HG03064 (cell line): ENCODE measurements at regions not wholly inside any gene's neighbourhood (a gene's known extent, or its start where the extent isn't known, plus 50 kb on each side); places are given as distances from the start of the nearest gene placed in this dataset.

Source experiments
- ATAC-seq: cut with Tn5 transposase; IDR thresholded peaks from one replicate; pipeline ENCODE4 v1.9.1; 2021; ENCODE audit warnings: low read depth; ENCODE audit not compliant: unreplicated experiment

DNA sequence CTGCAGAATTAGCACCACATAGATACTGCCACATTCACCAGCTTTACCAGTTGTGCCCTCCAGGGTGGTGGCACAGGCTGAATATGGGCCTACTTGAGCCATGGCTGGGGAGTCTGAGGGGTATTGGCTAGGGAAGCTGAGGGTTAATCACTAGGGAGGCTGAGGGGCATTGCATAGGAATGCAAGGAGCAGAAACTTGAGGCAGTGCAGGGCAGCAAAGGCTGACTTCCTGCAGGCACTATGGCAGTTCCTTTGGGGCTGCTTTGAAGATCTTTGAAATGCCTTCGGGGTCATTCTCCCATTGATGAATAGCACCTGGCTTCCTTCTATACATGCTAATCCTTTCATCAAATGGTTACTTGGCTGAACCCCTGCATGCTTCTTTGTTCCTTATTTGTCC is 171.5 kb downstream of the RCN1 start:
- ATAC-seq = no peak

DNA sequence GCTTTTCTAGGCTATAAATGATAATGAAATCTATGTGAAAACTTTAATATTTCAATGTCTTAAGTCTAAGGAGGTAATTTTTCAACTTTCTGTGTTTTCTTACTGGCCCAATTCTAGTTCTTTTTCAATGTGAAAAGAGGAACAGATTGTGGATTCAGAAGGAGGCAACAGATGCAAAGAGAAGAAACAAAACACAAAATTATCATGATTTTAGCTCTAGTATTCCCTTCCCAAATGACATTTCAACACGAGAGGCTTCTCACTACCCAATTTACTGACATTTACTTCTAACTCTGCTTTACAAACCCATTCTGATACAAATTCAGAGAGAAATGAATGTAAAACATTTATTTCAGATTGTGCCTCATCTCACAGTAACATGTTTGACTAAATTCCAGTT is 169.4 kb downstream of the WT1 start:
- ATAC-seq = no peak

DNA sequence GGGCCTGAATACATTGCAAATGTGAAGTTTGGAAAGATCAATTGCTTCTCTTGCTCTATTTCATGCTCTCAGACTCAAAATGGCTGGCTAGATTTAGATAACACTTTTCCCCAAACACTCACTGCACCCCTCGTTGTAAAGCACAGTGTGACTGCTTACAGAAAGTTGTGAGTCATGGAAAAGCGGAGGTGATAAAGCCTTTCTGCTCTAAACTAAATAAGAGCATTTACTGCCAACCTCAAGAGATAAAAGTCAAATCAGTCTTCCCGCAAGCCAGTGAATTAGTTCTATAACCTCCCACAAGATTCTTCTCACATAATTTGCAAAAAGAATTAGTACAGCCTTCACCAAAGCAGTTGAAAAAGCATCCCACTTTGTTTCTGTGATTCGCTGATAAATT is 168.7 kb downstream of the WT1 start:
- no peak for ATAC-seq

DNA sequence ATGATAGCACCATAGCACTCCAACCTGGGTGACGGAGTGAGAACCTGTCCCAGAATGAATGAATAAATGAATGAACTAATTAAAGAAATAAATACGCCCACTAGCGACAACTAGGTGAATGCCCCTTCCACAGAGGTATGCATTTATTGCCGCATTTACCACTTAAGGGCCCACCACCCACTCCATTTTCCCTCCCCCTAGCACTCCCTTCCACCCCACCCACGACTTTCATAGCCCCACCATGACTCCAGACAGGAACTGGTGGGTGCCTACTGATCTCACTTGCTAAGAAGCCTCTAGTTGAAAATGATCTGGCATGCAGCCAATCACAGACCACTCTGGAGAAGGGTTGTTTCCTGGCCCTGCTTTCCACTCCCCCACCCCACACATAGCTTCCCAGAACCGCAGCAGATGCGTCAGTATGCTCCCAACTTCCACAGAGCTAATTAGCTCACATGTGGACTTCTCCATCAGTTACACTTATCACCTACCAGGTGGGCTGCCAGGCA is 167.6 kb downstream of the WT1 start:
- ATAC-seq = no peak

DNA sequence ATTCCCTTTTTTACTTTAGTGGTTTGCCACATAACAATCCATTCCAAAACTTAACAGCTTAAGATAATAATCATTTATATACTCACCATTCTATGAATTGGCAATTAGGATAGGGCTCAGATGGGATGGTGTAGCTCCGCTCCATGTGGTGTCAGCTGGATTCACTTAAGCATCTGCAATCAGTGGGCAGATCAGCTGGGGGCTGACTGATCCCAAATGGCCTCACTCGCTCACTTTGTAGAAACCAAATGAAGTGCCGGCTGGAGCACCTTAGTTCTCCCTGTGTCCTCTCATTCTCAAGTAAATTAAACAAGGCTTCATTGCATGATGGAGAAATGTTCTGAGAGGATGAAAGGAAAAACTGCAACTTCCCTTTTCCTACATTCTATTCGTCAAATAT is 161.4 kb downstream of the WT1 start:
- ATAC-seq = no peak

DNA sequence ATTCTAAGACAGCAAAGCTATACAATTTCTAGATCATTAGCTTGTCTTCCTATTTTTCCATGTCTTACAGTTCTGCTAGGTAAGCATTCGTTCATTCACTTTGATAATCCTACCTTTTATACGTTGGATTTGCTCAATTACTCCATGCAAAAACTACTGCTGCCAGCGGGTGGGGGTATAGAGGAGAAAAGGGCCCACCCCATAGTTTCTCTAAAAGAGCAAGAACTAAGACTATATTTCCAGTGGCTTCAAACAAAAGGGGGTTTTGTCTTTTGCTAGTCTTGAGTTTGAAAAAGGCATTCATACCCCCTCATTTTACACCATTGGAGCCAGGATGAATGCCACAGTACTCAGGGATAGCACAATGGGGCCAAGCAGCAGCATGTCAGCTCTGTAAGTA is 155.7 kb downstream of the WT1 start:
- no peak for ATAC-seq

DNA sequence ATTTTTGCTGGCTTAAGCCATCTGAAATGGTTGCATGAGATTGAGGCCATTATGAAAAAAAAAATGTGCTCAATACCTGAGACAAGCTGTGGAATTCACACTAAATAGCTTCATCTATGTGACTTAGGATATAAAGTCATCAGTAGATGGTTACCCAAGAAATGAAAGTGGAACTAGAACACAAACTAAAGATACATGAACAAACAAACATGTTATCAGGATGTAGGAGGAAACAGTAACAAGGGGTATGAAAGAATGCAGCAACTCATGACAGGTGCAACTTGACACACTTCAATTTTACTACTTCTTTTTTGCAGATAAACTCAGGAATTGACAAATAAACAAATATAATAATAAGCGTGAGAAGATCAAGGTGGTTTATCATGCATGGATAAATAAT is 155.0 kb downstream of the WT1 start:
- no peak for ATAC-seq

DNA sequence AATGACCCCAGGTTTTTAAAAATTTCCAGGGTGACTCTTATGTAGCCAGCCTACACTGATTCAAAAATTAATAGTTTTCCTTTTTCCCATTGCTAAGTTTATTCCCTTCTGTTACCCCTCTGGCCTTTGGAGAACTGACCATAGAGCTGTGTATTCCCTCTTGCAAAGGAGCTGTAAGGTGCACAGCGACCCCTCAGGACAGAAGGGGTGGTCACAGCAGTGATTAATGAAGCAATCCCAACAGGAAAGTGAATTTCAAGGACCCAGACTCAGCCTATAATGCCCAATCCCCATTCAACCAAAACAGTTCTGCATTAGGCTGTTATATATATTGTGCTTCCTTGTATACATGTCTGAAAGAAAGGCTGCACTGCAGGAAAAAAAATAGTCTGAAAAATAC is 147.1 kb downstream of the WT1 start:
- ATAC-seq = no peak

DNA sequence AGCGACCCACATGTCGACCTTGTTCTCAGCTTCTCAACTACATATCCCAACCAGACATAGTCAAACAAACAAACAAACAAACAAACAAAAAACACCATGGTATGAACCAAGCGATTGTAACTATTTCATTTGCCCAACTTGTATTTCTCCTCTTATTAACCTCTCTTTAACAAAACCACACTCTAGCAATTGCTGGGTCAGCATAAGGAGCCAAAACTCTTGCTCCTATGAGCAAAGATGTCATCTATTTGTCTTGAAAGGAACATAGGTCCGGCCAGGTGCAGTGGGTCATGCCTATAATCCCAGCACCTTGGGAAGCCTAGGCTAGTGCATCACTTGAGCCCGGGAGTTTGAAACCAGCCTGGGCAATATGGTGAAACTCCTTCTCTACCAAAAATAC is 145.6 kb downstream of the WT1 start:
- ATAC-seq = no peak

DNA sequence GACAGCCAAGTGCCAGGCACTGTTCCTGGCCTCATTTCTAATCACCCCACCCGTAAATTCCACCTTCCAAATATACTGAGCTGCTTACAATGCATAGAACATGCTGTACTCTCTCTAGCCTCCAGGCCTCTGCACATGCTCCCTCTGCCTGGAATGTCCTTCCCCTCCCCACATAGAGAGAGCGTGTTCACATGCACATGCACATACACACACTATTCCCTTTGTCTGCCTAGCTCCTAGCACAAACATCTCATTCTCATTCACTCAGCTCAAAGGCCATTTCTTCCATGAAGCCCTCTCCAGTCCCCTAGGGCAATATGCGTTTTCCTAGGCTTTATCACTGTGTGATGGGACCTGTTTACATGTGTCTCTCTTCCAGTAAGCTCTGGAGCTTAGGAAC is 144.6 kb downstream of the WT1 start:
- no peak for ATAC-seq

DNA sequence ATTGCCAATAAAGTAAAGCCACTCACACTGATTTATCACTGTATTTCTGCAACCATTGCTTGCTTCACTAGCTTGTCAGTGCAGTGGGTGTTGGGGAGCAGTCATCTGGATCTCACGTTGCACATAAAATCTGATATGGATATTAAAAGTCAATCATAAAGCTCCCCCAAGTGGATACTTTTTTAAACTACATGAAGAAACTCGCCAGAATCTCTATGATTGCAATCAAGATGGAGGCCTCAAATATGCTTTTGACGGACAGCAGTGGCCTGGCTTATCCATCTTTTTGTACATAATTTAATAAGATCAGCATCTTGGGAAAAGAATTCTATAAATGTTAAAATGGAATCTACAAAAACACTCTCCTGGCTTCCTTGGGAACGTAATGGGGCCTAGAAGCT is 137.7 kb downstream of the WT1 start:
- no peak for ATAC-seq

DNA sequence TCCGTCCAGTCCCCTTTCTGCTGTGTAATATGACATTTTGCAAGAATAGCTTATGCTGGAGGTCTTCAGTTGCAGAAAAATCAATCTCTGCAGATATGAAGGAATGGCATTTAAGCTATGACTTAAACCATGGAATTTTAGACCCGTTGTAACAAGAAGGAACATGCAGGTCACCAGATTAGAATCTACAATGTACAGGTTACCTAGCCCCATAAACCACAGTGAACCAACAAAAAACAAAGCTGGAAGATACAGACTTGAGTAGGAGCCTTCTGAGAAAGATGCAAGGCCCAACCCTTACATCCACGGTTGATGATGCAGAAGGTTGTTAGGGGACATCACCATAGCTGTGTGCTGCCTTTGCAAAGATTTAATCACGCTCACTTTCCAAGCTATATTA is 132.5 kb downstream of the WT1 start:
- no peak for ATAC-seq

DNA sequence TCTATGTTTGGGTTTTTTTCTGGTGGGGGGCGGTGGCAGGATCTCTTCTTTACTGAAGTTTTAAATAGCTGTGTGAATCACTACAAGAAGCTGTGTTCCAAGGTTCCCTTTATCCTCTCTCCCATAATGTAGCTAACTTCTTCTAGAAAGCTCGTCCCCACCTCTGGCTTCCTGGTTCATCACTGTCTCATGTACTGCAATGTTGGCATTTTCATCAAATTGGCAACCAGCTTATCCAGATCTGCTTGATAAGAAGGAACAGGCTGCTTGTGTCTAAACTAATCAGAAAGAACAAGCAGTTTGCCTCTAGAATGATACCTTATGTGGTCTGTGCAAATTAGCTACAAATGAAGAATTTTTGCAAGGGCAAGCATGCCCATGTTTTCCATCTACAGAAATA is 130.8 kb downstream of the WT1 start:
- no peak for ATAC-seq

DNA sequence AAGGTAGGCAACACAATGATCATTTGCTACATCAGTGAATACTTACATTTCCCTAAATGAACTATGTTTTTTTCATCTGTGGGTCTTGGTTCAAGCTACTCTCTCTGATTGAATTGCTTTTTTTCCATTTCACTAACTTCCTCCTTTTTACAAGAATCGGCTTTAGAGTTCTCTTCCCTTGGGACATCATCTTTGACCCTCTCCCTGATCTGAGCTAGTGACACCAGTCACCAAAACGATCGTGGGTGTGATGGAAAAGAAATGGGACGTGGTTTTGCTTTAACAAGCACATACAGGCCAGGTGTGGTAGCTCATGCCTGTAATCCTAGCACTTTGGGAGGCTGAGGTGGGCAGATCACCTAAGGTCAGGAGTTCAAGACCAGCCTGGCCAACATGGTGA is 129.9 kb downstream of the WT1 start:
- ATAC-seq = no peak

DNA sequence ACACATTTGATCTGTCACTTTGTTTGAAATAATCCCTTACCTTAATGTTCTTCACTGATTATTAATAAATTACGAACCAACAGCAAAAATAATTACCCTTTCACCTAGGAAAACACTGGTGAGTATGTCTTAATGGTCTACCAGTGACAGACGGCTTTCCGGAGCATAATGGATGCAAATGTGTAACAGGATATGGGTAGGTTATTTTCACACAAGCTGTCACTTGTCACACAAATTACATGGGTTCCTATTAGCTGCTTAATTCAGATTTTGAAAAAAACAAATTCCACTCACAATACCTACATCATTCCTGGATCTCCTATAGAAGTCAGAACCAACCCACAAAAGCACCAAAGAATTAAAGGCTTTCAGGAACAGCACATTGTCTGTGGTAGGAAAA is 127.9 kb downstream of the WT1 start:
- no peak for ATAC-seq

DNA sequence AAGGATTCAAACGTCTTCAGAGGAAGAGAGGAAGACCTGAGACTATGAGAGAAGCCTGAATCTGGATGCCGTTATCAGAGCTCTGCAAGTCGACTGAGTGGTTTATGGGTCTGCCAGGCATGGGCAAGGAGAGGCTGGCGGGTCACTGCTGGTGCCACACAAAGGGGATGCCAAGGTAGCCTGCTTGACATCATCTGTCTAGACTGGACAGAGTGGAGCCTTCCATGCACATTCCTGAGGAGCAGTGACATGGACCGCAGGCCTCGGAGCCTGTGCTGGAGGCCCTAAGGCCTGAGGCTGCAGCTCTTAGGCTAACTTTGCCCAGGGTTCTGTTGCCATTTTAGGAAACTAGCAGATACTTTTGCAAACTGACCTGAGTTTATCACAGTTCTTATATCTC is 127.4 kb downstream of the WT1 start:
- no peak for ATAC-seq

DNA sequence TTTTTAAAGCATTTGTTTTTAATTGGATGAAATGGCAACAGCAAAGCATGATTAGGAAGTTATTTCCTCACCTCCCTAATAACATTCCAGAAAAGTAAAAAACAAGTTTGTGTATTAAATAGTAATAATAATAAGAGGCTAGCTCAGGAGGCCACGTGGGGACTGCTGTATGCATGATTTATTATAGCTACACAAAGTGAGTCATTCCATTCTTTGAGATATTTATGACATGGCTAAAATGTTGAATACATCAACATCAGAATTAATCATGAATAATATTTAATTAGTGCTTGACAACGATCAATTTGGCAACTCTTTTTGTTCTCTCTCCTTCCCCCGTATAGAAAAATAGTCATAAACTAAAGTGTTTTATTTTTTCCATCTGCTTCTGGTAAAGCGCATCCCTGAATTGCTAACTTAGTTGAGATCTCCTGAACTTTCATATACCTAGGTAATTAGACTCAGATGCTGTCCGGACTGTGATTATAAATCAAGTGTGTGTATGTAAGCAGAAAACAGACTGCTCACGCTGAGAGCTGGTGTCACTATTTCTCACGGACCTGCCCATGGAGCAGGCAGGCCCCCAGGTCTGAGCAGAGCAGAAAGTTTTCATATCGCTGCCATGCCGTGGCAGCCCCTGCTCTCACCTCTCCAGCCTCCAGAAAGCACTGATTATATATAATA is 125.7 kb downstream of the WT1 start:
- ATAC-seq = no peak

DNA sequence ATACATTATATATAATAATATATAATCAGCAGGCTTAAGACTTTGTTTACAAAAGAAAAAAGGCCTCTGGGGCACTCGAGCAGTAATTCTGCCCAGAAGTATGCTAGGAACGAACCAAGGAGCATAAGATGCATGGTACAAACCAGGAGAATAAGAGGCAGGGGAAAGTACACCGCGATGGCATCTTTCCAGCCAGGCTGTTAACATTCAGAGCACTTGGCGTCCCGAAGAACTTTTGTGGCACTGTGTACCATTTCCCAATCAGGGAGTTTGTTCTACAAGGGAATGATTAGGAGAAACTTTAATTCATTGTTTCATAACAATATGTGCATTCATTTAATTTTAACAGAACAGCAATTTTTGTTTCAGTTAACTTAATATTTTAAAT is 125.1 kb downstream of the WT1 start:
- no peak for ATAC-seq

DNA sequence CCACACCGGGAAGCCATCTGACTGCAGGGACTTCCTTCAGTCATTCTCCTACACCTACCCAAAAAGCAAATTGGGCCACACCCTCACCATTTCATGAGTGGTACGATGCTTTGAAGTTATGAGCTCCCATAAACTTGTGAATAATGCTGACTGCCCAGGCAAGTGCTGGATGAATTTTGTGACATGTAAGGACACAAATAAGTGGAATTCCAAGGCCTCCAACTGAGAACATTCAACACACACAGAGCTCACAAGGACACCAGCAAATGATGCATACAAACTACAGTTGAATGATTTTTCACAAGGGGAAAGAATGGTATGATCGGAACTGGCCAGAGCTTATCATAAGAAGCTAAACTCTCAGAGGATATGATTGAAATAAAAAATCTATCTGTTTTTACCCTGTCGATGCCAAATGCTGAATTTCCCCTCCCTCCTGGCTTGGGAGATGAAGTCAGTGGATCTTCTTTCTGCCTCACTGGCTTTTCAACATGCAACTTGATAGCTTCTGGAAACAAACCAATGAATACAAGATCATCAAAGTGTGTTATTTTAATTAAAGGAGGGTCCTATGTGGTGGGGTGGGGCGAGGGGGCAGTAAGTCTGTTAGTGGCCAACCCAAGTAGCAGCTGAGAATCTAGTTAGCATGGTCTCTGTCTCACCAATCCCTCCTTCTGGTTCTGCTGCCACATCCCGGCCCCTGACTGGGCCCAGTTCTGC is 123.8 kb downstream of the WT1 start:
- ATAC-seq = no peak

DNA sequence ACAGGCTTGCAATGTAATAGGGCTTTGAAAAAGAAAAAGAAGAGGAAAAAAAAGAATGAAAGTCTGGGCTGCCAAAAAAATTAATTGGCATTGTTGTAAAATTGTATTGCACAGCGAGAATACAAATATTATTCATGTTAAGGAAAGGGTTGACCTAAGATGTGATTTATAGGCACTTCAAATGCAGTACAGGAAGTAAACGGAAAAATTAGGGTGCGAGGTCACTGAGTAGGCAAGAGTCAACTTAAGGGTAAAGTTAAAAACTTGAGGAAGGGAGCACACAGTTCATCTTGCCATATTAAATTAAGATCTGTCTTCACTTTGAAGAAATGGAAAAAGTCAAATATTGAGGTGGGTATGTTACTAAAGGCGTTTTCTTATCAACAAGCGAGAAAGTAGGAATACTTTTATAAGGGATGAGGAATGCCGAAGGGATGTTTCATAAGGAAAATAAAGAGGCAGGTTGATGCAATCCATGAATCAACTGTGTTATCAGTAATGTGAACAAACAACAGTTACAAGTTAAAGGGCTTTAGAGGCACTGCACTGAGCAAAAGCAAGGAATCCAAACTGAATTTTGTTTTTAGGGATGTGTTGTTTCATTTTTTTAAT is 123.0 kb downstream of the WT1 start:
- ATAC-seq = no peak

DNA sequence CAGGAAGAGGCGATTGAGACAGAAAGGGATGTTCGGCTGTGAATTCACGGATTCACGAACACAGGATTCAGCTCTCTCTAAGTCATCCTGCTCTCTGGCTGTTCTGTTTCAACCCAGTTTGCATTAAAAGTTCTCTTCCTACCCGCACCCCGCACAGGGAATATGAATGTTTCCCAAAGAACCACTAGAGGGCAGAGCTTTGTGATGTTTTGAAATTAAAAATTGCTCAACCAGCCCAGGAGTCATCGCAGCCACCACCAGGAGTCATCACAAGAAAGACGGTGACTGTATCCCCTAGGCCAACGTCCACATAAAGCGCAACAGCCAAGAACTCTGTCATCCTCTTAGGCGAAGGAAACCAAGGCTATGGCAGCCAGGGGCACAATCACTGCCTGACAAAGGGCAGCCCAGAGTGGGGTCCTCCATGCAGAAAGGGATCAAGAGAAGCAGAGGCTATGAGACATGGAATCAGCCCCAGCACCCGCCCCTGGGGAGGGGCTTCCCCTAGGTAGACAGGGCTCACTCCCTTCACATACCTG is 122.4 kb downstream of the WT1 start:
- peak; percentile 65 for ATAC-seq

DNA sequence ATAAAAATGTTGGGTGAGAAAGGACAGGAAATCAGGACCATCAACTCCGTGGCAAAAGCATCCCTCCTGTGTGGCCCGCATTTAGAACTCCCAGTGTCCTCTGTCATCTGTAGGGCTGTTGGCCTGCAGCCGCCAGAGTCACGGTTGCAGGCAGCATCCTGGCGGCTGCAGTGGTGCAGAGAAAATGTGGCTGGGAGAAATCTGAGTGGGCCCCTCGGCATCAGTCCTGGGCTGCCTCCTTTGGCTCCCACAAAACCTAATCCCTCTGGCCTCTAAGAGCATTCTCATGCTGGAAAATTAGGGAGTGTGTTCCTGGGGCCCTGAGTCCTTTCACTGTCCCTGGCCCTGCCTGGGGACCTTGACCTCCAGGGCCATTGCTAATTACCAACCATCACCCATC is 121.9 kb downstream of the WT1 start:
- no peak for ATAC-seq
